ENCODE measurements at regions not wholly inside any gene's neighbourhood (a gene's known extent, or its start where the extent isn't known, plus 50 kb on each side); places are given as distances from the start of the nearest gene placed in this dataset.
"Not testable (repeated sequence)": the region's sequence is repeated elsewhere in the genome, so short reads cannot be mapped to it uniquely, and the experiment has no call there.

DNA sequence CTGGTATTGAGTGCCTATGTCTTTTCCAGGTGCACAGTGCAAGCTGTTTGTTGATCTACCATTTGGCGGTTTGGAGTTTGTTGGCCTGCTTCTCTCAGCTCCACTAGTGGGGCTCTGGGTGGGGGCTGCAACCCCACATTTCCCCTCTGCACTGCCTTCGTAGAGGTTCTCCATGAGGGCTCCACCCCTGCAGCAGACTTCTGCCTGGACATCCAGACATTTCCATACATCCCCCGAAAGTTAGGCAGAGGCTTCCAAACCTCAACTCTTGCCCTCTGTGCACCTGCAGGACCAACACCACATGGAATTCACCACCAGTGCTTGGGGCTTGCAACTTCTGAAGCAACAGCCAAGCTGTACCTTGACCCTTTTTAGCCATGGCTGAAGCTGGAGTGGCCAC, 1024.1 kb downstream of the TMTC2 start:
- no peak for DNase-seq

DNA sequence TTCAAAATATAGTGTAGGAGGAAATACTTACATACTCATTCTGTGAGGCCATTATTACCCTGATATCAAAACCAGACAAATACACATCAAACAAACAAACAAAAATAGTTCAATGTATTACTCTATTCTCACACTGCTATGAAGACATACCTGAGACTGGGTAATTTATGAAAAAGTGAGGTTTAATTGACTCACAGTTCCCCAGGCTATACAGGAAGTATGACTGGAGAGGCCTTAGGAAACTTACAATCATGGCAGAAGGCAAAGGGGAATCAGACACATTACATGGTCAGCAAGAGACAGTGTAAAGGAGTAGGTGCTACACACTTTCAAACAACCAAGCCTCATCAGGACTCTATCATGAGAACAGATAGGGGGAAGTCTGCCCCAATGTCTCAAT, 1023.2 kb downstream of the TMTC2 start:
- no peak for DNase-seq

DNA sequence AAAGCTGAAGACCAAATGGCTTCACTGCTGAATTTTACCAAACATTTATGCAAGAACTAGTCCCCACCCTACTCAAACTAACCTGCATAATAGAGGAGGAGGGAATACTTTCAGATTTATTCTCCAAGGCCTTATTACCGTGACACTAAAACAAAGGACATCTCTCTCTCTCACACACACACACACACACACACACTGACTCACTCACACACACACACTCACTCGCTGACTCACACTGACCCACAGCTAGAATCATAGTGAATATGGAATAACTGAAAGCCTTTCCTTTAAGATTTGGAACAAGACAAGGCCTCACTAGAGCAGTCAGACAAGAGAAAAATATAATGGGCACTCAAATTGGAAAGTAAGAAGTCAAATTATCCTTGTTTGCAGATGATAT, 1014.1 kb downstream of the TMTC2 start:
- DNase-seq = peak in 1 of 3 donors; percentile 4

DNA sequence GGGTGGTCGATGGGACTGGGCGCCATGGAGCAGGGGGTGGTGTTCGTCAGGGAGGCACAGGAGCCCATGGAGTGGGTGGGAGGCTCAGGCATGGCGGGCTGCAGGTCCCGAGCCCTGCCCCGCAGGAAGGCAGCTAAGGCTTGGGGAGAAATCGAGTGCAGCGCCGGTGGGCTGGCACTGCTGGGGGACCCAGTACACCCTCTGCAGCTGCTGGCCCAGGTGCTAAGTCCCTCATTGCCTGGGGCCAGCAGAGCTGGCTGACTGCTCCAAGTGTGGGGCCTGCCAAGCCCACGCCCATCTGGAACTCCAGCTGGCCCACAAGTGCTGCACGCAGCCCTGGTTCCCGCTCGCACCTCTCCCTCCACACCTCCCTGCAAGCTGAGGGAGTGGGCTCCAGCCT, 1009.6 kb downstream of the TMTC2 start:
- DNase-seq = not testable (repeated sequence)

DNA sequence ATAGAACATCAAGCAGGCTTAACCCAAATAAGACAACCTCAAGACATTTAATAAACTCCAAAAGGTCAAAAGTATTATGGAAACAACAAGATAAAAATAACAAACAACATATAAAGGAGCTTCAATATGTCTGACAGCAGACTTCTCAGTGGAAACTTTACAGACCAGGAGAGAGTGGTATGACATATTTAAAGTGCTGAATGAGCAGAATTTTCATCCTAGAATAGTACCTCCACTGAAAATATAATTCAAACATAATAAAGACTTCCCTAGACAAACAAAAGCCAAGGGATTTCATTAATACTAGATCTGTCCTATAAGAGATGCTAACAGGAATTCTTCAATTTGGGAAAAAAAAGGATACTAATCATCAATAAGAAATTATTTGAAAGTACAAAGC, 1005.0 kb downstream of the TMTC2 start:
- no peak for DNase-seq

DNA sequence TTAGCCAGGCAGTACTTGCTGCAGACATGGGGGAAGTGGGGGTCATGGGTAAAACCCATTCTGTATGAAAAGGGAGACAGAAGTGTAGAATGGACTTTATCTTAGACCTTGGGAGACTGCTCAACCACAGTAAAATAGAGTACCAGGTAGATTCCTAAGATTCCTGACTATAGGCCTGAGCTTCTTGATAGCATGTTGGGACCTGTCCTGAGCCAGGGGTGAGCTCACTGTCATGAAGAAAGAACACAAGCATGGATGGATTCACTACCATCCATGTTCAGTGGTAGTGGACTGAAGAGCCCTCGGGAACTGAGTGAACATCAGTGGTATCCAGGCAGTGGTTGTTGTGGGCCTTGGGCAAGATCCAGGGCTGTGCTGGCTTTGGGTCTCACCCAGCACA, 1003.8 kb downstream of the TMTC2 start:
- no peak for DNase-seq

DNA sequence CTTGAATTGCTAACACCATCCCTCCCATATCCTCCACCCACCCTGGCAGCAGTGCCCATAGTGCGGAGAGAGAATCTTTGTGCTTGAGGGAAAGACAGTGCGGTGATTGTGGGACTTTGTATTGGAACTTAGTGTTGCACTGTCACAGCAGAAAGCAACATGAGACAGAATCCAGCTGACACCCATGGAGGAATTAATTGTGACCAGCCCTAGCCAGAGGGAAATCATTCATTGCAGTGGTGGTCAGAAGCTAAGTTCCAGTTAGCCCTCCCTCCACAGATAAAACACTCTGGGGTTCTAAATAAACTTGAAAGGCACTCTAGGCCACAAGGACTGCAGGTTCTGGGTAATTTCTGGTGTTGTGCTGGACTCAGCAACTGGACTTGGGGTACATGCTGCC, 1002.6 kb downstream of the TMTC2 start:
- DNase-seq = no peak

DNA sequence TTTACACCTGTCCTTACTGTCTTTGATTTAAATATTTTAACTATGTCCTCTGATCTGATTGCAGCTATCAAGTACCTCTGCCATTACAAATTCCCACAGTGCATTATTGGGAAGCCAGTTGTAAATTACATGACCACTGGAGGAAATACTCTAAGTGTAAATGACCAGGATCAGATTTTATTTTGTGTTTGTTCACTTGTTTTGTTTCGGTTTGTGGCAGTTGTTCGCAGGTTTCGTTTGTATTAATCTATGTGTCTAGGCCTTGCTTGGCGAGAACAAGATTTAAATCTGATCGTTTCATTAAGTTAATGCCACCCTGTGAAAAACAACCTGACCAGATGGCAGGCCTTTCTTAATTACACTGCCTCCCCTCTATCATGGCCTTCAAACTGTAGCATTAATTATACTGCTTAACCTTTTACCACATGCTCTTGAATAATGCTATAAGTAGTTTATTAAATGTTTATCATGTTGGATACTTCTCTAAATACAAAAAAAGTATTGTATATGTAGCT, 990.1 kb downstream of the TMTC2 start:
- no peak for DNase-seq

DNA sequence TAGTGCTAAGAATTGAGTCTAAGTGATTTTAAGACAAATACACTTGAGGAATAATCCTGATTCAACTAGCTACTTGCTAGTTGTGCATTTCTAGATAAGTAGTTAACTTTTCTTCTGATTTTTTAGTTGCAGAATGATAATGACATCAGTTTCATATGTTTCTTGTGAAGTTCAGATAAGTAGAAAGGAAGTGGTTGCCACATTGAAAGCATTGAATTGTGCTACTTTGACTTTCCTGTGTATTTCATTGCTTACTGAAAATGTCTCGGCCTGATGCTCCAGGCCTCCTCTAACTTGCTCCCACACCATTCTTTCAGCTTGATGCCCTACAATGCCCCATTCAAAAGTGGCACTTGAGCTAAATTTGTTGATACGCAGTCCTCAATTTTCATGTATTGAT, 980.0 kb downstream of the TMTC2 start:
- DNase-seq = no peak

DNA sequence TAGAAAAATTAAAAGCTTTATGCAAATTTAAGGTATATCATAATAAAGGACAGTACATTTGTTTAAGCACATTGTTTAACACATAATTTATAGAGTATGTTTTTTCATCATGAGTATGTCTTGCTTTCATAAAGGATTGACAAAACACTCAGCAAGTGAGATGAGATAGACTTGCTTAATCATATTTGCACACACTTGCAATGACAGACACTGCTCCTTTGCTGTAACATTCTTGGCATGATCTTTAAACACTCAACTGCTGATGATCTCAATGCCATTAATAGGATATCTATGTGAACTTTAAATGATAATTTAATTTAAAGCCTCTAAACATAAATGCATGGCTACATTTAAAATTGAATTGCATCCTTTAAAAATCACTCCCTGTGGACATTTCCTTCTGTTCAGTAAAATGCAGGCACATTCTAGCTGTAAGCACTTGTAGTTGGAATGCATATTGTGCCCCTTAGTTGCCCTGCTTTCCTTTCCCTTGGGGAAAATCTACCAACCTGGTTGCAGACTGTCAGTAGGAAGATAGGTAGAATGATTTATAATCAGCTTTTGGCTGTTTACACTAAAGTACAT, 979.0 kb downstream of the TMTC2 start:
- no peak for DNase-seq

DNA sequence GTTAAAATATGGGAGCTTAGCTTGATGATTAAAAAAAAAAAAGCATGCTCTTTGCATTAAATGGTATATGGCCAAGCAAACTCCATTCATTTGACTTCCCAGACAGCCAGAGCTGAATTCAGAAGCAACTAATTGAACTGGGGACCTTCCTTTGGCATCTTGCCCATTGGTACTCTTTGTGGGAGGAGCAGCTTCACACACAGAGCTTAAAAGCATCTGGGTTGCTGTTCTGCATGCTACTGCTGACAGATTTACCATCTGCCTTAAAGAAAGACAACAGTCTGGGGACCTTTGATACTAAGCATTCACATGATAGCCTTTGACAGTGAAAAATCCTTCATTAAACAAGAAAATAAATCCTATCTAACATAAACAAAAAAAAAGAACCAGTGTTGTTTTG, 977.9 kb downstream of the TMTC2 start:
- peak; percentile 4 to 19 (median 7) for DNase-seq

DNA sequence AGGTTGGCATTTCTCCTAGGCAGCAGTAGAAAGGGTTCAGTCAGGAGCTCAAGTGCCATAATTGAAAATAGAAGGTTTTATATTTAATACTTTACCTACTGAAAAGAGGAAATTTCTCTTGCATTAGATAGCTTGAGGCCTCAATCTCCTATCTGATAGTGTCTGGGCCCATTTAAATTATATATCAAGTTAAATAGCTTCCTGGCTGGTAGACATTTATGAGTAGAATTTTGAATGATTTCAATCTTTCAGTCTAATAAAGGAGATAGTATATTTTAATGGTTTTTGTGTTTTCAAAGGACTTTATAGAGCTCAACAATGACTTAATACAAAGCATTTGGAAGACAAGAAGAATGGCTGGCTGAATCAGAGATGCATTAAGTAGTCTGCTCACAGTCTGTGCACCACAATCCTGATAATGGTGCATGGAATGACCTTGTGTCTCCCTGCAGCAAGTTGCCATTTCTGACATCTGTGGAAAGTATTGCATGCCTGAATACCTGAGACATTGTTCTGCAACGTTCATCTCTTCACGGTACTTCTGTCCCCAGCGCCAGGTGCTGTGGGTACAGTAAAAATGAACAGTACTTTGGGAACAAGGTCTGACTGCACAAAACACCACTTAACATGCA, 974.1 kb downstream of the TMTC2 start:
- DNase-seq = no peak

DNA sequence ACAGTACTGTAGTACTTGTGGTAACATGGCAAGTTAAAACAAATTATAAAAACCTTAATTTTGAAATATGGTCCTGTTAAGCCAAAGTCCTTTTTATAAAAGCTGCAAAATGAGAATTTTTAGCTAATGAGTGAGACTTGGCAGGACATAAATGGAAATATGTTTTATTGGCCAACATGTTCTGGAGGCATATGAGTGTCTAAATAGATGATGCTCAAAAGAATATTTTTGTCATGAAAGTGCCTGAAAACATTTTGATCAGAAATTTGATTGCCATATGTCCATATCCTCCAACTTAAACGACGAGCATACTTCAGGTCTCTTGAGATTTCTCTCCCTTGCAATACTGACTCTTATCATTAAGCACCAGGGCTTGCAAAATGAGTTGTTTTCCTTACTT, 972.6 kb downstream of the TMTC2 start:
- DNase-seq = no peak

DNA sequence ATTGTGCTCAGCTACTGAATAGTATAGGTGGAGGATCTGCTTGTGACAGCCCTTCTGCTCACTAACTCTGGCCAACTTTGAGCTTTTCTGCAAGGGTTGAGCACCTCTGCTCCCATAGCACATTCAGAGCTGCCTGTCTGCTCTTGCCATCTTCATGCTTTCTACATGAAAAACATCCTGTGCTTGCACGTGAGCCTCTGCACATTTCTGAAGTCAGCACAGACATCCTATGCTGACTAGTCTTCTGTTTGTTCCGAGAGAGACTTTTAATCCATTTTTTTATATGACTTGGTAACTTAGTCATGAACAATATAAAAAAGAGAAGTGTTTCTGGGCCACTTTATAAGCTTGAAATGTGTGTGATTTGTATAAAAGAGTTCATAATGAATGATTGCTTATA, 969.3 kb downstream of the TMTC2 start:
- no peak for DNase-seq

DNA sequence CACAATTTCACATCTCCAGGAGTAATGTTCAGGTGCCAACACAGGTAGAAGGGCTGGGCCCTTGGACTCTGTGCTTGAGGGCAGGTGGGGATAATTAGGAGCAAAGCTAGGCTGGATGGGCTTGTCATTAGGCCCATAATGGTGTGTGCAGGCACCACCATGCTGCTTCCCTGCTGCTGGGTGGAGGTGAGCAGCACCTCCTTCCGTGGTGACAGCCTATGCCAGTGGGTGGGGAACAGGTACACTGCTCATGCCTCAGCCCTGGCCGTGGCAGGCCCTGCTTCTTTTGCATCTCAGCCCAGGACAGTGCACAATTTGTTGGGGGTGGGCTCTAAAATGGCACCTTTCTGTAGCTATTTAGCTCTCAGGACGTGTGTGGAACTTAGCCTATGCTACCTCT, 955.5 kb downstream of the TMTC2 start:
- DNase-seq = no peak

DNA sequence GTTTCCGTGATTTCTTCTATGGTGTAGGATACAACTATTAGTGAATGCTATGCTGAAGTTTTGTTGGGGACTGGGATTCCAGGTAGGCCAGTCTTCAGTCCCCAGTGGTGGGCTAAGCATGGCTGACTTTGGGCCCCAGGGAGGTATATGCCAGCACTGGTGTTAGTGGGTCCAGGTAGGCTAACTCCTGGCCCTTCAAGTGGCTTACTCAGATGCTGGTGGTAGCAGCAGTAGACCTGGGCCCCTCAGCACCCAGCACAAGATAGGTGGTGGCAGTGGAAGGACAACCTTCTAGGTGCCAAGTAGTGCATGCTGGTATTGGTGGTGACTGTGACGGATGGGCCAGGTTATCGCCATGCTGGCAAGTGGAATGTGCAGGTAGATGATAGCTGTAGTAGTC, 955.1 kb downstream of the TMTC2 start:
- no peak for DNase-seq

DNA sequence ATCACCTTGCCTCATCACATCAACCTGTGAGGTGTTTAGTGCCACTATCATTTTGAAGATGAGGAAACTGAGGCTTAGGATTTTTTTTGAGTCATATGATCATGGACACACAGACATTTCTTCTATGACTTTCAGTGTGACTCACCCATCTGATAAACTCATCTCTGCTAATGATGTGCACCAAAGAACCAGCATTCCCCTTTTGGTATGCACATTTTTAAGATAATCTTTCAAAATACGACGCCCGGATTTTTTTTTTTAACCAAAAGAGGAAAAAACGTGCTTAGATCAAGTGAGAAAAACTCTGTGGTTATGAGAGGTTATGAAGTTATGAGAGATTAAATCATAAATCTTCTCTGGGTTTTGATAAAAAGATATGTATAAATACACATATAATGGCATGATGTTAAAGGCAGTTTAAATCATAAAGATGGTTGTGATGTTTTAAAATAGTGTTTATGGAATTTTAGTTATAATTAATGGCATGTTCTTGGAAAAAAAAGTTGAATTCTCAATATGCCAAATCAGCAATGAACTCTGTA, 948.1 kb downstream of the TMTC2 start:
- no peak for DNase-seq

DNA sequence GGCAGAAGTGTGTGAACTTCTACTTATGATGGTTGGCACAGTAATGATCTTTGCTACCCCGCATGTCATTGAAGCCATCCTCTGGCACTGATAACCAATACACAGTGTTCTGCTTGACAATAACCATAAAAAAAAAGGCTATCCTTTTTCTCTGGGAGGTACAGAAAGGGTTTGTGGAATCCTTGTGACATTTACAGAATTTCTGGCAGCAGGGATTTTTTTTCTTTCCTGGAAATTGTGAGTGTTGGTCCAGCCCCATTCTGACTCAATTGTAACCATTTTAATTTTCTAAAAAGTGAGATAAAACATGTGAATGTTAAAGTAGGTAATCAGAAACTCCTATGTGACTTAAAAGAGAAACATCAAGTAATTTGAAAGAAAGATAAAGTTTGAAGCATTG, 943.8 kb downstream of the TMTC2 start:
- peak in 1 of 3 donors; percentile 17 for DNase-seq

DNA sequence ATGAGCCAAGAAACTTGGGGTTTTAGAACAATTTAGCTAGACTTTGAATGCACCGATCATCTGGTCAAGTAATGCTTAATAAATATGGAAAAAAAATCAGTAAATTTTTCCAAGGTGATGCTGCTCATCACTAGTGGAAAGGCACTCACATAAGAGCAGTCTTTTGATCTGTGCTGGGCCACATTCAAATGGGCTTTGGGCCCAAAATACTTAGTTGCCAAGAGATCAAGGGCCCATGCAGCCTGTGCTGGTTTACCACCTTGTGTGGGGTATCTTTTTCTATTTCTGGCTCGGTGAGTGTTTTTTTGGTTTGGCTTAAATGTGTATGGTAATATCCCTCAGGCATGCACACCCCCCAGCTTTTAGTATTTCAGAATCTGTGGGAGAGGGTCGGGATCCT, 943.2 kb downstream of the TMTC2 start:
- DNase-seq = peak in 1 of 3 donors; percentile 29

DNA sequence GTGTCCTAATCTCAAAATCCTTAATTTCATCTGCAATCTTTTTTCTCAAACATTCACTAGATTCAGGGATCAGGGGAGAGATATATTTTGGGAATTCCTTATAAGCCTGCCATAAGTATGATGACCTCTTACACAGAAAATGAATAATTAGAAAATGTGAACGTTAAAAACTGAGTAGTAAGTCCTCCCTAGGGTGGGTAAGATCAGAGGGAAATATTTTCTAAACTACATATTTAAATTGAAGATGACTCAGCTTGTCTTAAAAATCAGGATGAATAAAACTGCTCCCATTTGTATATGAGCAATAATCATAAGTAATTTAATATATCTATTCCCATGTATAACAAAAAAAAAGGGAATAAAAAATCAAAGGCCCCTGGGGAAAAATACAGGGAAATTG, 935.5 kb downstream of the TMTC2 start:
- DNase-seq = peak in 1 of 3 donors; percentile 17

DNA sequence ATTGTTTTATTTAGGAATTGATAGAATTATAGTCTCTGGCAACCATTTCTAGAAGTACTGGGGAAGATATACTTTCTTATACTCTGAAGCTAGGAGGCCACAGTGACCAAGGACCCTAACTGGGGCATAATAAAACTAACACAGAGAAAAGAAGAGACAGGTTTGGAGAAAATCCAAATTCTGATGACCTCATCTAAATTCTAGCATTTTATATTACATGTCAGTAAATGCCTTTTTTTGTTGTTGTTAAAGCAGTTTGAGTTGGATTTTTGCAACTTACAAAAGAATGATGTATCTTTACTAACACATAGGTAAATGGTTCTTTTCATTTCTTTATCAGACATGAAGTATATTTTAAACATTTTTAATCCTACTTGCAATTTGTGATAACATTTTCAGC, 933.3 kb downstream of the TMTC2 start:
- no peak for DNase-seq

DNA sequence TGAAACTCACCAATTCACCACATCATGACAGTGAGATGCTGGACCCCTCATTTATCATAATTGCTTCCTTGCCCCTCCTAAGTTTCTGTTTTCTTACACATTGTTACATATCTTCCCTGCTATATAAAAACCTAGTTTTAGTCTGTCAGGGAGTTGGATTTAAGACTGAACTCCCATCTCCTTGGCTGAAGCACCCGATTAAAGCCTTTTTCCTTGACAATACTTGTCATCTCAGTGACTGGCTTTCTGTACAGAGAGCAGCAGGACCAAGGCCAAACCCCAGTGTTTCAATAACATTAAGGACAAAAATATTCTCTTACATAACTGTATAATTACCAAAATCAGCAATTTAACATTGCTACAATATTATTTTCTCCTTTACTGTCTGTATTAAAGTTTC, 928.4 kb downstream of the TMTC2 start:
- DNase-seq = no peak

DNA sequence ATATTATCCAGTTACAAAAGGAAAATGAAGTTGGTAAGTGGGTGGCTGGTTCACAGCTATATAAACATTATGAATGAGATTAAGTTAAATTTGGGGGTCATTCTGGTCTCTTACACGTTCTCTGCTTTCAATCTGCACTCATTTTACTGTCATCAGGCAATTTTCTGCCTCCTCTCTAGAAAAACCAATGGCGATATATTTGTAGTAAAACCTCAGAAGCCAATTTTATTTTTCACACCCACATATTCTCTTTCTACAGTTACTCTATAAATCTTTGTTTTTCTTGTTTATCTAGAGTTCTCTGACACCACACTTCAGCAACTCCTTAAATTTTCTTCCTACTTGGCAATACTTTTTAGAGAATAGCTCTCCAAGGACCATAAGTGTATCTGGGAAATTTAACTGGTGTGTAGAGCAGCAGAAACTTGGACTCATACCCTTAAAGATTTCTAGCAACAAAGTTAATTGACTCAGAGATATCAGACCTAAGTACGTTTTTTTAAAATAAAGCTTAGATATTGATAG, 926.9 kb downstream of the TMTC2 start:
- peak in 1 of 3 donors; percentile 39 for DNase-seq
